HL-60 (cell line): ENCODE measurements at regions not wholly inside any gene's neighbourhood (a gene's known extent, or its start where the extent isn't known, plus 50 kb on each side); places are given as distances from the start of the nearest gene placed in this dataset.

ENCODE experiments used
- DNase-seq, 2 experiments: peaks; one replicate each; pipeline ENCODE4 v3.0.0-alpha.2; 2010 to 2020; ENCODE audit warnings: low read depth in 1 of 2, low spot score in 1 of 2
- H3K27ac ChIP-seq: fragments of 250-450 bp; sonication (Bioruptor Pico); replicated peaks from 2 replicates; pipeline ENCODE4 v1.5.1; 2020; ENCODE audit warnings: mild to moderate bottlenecking, moderate library complexity
- H3K27me3 ChIP-seq: fragments of 250-450 bp; sonication (Bioruptor Pico); 2 replicates; pipeline ENCODE4 v1.5.1; 2021; ENCODE audit warnings: mild to moderate bottlenecking, moderate library complexity; ENCODE audit not compliant: insufficient read depth, poor library complexity, severe bottlenecking
- H3K4me3 ChIP-seq: replicated peaks from 2 replicates; pipeline ENCODE4 v1.5.1; 2011; ENCODE audit warnings: mild to moderate bottlenecking, control low read depth, low read length; ENCODE audit not compliant: insufficient read depth
- CTCF ChIP-seq: IDR thresholded peaks from one replicate; pipeline ENCODE4 v1.5.1; 2011; ENCODE audit warnings: low read length, control low read depth, inconsistent platforms; ENCODE audit not compliant: insufficient read depth
- GABPA ChIP-seq: IDR thresholded peaks from 2 replicates; pipeline ENCODE4 v1.6.1; 2012; ENCODE audit warnings: low read depth
- POLR2AphosphoS5 ChIP-seq: IDR thresholded peaks from 2 replicates; pipeline ENCODE4 v1.6.1; 2012; ENCODE audit warnings: low read depth
- REST ChIP-seq: IDR thresholded peaks from 2 replicates; pipeline ENCODE4 v1.6.1; 2012; ENCODE audit warnings: low read depth; ENCODE audit not compliant: insufficient replicate concordance
- SPI1 ChIP-seq: IDR thresholded peaks from 2 replicates; pipeline ENCODE4 v1.6.1; 2012; ENCODE audit warnings: low read depth, mild to moderate bottlenecking, borderline replicate concordance

- no peaks in the 10 kb centered on the region for H3K27me3 ChIP-seq
- no peak for DNase-seq
- TF ChIP-seq SPI1 (no peak), GABPA (no peak), REST (no peak), POLR2AphosphoS5 (no peak), CTCF (no peak)
- no peak overlapping the region for H3K27ac ChIP-seq
- no peak overlapping the region for H3K4me3 ChIP-seq
Measured at GRCh38 chrX:149198980-149199732, 305.9 kb downstream of the IDS start.

- Histone ChIP-seq H3K4me3 (no peak overlapping the region), H3K27me3 (no peaks in the 10 kb centered on the region), H3K27ac (no peak overlapping the region)
- no peak for DNase-seq
- TF ChIP-seq POLR2AphosphoS5 = no peak
Measured at GRCh38 chrX:149185087-149185486, 320.0 kb downstream of the IDS start.

GRCh38 chrX:149161435-149162088 lies 343.5 kb downstream of the IDS start:
- Histone ChIP-seq H3K27me3 (no peaks in the 10 kb centered on the region), H3K4me3 (no peak overlapping the region), H3K27ac (no peak overlapping the region)
- DNase-seq = no peak
- TF ChIP-seq SPI1 = no peak
- no peak for TF ChIP-seq CTCF
- no peak for TF ChIP-seq REST
- TF ChIP-seq GABPA = no peak
- no peak for TF ChIP-seq POLR2AphosphoS5

- TF ChIP-seq CTCF = no peak
- no peak for TF ChIP-seq SPI1
- TF ChIP-seq REST = no peak
- no peak for TF ChIP-seq GABPA
- no peak for TF ChIP-seq POLR2AphosphoS5
- DNase-seq = no peak
- no peak overlapping the region for H3K4me3 ChIP-seq
- H3K27me3 ChIP-seq = peaks cover 3% of the 10 kb centered on the region
- no peak overlapping the region for H3K27ac ChIP-seq
Measured at GRCh38 chrX:149157976-149158375, 347.1 kb downstream of the IDS start.
